Epithelial cell of esophagus (primary cell): ENCODE measurements at regions not wholly inside any gene's neighbourhood (a gene's known extent, or its start where the extent isn't known, plus 50 kb on each side); places are given as distances from the start of the nearest gene placed in this dataset.
A peak's percentile ranks its signal among the peaks of the same experiment; 100 is the strongest.

Source experiments
- DNase-seq: peaks from one replicate; pipeline ENCODE4 v3.0.0; 2010; ENCODE audit warnings: low read depth
- H3K4me3 ChIP-seq: 2 replicates; pipeline ENCODE4 v1.5.1; 2011; ENCODE audit warnings: mild to moderate bottlenecking, low read length, control low read depth
- TF ChIP-seq, protein P1 (sequence below): IDR thresholded peaks from 2 replicates; pipeline ENCODE4 v1.5.1; 2011; ENCODE audit warnings: low read depth, mild to moderate bottlenecking, low read length, control low read depth, inconsistent platforms; ENCODE audit not compliant: insufficient read depth; ENCODE audit errors: missing control alignments

DNA sequence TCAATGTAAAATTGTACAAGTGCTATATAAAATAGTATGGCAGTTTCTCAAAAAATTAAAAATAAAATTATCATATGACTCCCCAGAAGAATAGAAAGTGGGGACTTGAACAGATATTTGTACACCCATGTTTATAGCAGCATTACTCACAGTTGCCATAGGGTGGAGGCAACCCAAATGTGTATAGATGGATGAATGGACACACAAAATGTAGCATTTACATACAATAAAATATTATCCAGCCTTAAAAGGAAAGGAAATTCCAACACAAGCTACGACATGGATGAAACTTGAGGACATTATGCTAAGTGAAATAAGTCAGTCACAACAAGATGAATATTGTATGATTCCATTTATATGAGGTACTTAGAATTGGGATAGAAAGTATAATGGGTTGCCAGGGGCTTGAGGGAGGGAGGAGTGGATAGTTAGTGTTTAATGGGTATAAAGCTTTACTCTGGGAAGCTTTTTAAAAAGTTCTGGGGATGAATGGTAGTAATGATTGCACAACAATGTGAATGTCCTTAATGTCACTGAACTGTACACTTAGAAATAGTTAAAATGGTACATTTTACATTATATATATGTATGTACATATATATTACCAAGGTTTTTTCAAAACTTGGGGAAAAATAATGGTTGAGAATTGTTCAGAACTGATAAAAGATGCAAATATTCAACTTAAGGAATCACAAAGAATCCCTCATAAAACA is 53.0 kb upstream of the ADORA3 start:
- DNase-seq = peak; percentile 38
- H3K4me3 ChIP-seq = no peak overlapping the region
- TF ChIP-seq, protein P1, sequence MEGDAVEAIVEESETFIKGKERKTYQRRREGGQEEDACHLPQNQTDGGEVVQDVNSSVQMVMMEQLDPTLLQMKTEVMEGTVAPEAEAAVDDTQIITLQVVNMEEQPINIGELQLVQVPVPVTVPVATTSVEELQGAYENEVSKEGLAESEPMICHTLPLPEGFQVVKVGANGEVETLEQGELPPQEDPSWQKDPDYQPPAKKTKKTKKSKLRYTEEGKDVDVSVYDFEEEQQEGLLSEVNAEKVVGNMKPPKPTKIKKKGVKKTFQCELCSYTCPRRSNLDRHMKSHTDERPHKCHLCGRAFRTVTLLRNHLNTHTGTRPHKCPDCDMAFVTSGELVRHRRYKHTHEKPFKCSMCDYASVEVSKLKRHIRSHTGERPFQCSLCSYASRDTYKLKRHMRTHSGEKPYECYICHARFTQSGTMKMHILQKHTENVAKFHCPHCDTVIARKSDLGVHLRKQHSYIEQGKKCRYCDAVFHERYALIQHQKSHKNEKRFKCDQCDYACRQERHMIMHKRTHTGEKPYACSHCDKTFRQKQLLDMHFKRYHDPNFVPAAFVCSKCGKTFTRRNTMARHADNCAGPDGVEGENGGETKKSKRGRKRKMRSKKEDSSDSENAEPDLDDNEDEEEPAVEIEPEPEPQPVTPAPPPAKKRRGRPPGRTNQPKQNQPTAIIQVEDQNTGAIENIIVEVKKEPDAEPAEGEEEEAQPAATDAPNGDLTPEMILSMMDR = peak; percentile 16

DNA sequence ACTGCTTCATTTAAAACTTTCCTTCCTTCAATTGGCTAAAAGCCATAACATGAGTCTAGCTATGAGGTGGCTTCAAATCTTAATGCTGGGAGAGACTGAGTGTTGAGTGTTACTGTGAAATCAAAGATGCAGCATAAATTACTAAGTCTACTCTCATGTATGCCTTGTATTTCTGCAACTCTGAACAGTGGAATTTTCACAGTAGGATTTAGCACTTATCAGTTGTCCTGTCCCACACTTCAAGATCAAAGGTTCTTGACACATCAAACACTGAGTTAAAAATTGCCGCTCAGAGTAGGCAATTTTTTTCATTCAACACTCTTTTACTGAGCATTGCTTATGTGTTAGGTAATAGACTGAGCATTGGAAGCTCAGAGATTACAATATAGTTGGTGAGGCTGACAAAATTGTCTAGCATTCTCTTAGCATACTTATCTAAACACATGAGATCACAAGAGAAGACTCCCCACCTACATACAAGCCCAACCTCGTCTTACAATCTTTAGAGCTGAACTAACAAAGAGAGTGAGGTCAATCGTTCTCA is 56.4 kb upstream of the ADORA3 start:
- no peak overlapping the region for H3K4me3 ChIP-seq
- TF ChIP-seq, protein P1 = no peak
- peak; percentile 65 for DNase-seq

- TF ChIP-seq, protein P1 = no peak
- DNase-seq = no peak
- H3K4me3 ChIP-seq = no peak overlapping the region
Measured at GRCh38 chr1:111561328-111561727, 57.9 kb upstream of the ADORA3 start.

DNA sequence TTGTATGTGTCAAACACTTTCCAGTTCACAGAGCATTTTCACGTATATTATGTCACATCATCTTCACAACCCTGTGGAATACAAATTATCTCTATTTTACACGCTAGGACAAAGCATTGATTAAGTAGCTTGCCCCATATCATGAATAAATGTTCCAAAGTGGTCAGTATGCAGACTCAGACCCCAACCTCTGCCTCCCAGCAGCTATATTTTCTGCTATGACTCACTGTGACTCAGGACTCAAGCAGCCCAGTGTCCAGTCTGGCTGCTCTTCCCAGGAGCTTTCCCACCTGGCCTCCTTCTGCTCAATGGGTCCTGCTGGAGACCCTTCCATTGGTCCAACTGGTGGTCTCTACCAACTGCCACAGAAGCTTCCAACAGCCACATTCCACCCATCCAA is 56.0 kb upstream of the RAP1A start:
- no peak overlapping the region for H3K4me3 ChIP-seq
- TF ChIP-seq, protein P1 = no peak
- peak; percentile 61 for DNase-seq

DNA sequence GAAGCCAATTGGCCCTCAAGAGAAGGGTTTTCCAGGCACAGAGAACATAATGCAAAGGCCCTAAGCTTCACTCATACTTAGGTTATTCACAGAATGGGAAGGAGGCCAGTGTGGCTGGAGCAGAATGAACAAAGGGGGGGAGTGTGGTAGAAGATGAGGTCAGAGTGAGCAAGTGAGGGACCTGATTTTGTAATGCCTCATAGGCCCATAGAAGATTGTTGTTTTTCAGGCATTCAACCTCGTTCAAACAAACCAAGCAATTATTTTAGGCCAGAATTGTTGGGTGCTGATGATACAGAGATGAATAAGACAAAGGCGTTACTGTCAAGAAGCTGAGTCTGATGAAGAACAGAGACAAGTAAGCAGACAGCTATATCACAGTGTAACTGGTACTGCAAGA is 54.5 kb upstream of the RAP1A start:
- TF ChIP-seq, protein P1 = no peak
- H3K4me3 ChIP-seq = no peak overlapping the region
- DNase-seq = peak; percentile 65

DNA sequence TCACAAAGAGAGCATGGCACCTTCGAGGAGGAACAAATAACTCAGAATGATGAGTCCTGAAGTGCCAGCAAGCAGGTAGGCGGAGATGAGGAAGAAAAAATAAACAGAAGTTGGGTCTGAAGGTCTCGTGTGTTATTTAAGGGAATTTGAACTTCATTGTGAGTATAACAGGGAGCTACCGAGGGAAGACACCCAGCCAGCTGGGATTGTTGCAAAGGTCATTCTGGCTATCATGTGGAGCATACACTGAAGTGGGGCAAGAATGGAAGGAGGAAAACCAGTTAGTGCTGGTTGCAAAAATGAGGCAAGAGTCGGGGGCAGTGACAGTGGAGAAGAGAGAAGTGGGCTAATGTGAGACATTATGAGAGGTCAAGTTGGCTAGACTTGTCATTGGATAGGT is 53.6 kb upstream of the RAP1A start:
- TF ChIP-seq, protein P1 = no peak
- H3K4me3 ChIP-seq = no peak overlapping the region
- DNase-seq = no peak
